ENCODE measurements at regions not wholly inside any gene's neighbourhood (a gene's known extent, or its start where the extent isn't known, plus 50 kb on each side); places are given as distances from the start of the nearest gene placed in this dataset.
A peak's percentile ranks its signal among the peaks of the same experiment; 100 is the strongest.

- no peak for TF ChIP-seq POLR2A (IDR thresholded peaks at IDR 0.05; ENCODE audit: low read length)
- TF ChIP-seq GATA1 (IDR thresholded peaks at IDR 0.05; ENCODE audit: low read depth, low read length), result no peak
- no peak for DNase-seq
Measured at GRCh38 chr16:86891631-86892030, 313.3 kb downstream of the FOXL1 start.

- no peak for DNase-seq
Measured at GRCh38 chr16:86892509-86892908, 314.2 kb downstream of the FOXL1 start.

GRCh38 chr16:86893506-86893905, 315.2 kb downstream of the FOXL1 start:
- TF ChIP-seq GATA1 (IDR thresholded peaks at IDR 0.05; ENCODE audit: low read depth, low read length) (no peak), POLR2A (IDR thresholded peaks at IDR 0.05; ENCODE audit: low read length) (no peak)
- no peak for DNase-seq

More at GRCh38 chr16:86892509-86892908, 314.2 kb downstream of the FOXL1 start:
- no peak for TF ChIP-seq POLR2A (IDR thresholded peaks at IDR 0.05; ENCODE audit: low read length)
- no peak for TF ChIP-seq GATA1 (IDR thresholded peaks at IDR 0.05; ENCODE audit: low read depth, low read length)

DNA sequence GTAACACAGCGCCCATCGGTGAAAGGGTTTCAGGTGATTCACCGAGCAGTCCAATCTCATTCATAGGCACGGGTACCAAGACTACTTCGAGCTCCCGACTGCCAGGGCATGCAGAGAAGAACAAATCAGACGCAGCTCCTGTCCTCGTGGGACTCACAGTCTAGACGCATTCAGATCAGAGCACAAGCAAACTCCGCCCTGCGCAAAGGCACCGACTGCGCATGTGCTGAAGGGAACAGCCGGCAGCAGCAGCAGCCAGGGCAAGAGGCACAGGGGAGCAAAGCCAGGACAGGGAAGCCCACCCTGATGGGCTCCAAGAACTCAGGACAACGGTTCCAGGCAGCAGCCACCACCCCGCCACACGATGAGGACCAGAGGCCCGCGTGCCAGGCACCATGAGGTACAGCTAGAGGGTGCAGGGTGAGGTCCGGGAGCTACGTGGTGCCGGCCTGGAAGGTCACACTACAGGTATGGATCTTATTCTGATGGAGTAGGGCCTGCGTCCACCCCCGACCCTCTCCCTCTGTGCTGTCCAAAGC, 315.7 kb downstream of the FOXL1 start:
- TF ChIP-seq GATA1 (IDR thresholded peaks at IDR 0.05; ENCODE audit: low read depth, low read length) (no peak), POLR2A (IDR thresholded peaks at IDR 0.05; ENCODE audit: low read length) (no peak)

GRCh38 chr16:86894925-86895324, 316.6 kb downstream of the FOXL1 start:
- TF ChIP-seq POLR2A (IDR thresholded peaks at IDR 0.05; ENCODE audit: low read length) (no peak), GATA1 (IDR thresholded peaks at IDR 0.05; ENCODE audit: low read depth, low read length) (no peak)
- no peak for DNase-seq

More for the DNA sequence above, 315.7 kb downstream of the FOXL1 start:
- DNase-seq, result no peak

- no peak for TF ChIP-seq GATA1 (IDR thresholded peaks at IDR 0.05; ENCODE audit: low read depth, low read length)
- no peak for TF ChIP-seq POLR2A (IDR thresholded peaks at IDR 0.05; ENCODE audit: low read length)
- DNase-seq, result no peak
Measured at GRCh38 chr16:86895606-86896005, 317.3 kb downstream of the FOXL1 start.

DNA sequence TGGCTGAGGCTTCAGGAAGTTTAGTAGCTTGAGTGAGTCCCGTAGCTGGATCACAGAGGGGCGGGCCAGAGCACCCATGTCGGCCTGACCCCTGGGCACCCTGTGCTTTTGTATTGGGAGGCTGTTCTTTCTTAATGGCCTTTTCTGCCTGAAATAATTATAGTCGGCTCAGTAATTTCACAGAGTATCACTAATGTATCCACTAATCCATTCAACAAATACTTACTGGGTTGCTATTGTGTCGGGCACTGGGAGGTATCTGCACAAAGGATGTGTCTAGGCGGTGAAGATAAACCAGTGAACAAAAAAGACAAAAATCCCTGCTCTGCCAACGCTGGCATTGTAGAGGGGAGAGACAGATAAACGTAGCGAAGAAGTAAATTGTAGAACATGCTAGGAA, 318.6 kb downstream of the FOXL1 start:
- TF ChIP-seq GATA1 (IDR thresholded peaks at IDR 0.05; ENCODE audit: low read depth, low read length), result no peak
- no peak for TF ChIP-seq POLR2A (IDR thresholded peaks at IDR 0.05; ENCODE audit: low read length)

GRCh38 chr16:86897486-86897885, 319.1 kb downstream of the FOXL1 start:
- TF ChIP-seq POLR2A (IDR thresholded peaks at IDR 0.05; ENCODE audit: low read length) (no peak), GATA1 (IDR thresholded peaks at IDR 0.05; ENCODE audit: low read depth, low read length) (no peak)
- no peak for DNase-seq

More for the DNA sequence above, 318.6 kb downstream of the FOXL1 start:
- no peak for DNase-seq

- TF ChIP-seq GATA1 (IDR thresholded peaks at IDR 0.05; ENCODE audit: low read depth, low read length) (no peak), POLR2A (IDR thresholded peaks at IDR 0.05; ENCODE audit: low read length) (no peak)
- DNase-seq, result no peak
Measured at GRCh38 chr16:86898386-86898785, 320.0 kb downstream of the FOXL1 start.

DNA sequence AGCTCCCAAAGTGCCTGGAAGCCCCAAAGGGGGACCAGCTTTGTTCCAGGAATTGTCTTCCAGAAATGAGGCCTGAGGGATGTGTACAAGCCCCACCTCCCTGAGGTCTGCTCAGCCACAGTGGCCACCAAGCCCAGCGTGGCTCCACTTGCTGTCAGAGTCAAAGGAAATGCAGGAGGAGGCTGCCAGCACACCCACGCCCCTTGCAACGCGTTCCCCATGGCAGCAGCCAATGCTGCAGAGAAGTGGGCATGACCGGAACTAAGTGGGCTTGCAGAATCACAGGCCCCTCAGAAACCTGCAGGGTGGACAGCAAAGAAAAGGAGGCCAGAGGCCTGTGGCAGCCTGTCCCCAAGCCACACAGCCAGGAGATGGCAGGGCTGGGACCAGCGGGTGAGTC, 320.8 kb downstream of the FOXL1 start:
- TF ChIP-seq GATA1 (IDR thresholded peaks at IDR 0.05; ENCODE audit: low read depth, low read length), result no peak
- TF ChIP-seq POLR2A (IDR thresholded peaks at IDR 0.05; ENCODE audit: low read length), result no peak
- DNase-seq, result no peak

DNA sequence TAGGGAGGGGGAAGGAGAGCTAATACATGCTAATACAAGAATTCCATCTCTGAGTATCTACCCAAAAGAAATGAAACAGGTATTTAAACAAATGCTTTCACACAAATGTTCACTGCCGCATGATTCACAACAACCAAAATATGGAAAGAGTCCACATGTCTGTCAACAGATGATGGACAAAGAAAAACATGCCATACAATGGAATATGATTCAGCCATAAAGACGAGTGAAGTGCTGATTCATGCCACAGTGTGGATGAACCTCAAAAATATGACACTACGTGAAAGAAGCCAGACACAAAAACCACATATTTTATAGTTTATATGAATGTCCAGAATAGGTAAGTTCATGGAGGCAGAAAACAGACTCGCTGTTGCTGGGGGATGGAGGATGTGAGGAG, 321.4 kb downstream of the FOXL1 start:
- no peak for TF ChIP-seq GATA1 (IDR thresholded peaks at IDR 0.05; ENCODE audit: low read depth, low read length)
- no peak for TF ChIP-seq POLR2A (IDR thresholded peaks at IDR 0.05; ENCODE audit: low read length)
- no peak for DNase-seq

DNA sequence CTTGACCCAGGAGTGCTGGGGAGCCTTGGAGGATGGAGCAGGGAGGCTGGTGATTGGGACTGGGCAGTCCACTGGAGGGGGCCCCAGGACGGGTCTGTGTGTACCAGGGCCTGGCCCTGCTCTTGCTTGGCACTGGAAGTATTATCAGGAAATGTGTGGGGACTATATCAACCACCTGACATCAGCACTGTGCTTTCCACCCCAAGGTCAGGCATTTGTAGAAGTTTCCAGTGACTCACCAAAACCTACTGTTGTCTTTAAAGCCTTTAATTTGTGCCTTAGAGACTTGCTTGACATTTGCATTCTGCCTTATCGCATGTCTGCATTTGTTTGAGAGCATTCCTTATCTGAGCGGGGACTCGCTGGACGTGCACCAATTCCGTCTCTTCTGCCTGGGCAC, 323.1 kb downstream of the FOXL1 start:
- peak in 1 of 2 experiments; percentile 22 for DNase-seq
- TF ChIP-seq GATA1 (IDR thresholded peaks at IDR 0.05; ENCODE audit: low read depth, low read length) (no peak), POLR2A (IDR thresholded peaks at IDR 0.05; ENCODE audit: low read length) (no peak)

DNA sequence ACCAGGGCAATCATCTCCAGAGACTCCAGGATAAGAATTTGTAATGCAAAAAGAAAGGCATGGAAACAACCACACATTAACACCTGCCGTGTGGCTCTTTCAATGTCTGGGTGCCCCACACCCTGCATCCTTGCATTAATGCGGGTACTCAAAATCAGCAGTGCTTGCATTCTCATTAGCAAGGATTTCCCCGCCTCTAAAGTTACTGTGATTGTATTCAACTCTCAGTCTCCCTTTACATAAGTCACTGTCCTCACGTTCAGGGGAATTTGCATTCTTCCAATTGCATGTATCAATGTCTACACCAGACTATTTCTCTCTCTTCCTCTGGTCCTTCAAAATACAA, 324.3 kb downstream of the FOXL1 start:
- TF ChIP-seq POLR2A (IDR thresholded peaks at IDR 0.05; ENCODE audit: low read length) (no peak), GATA1 (IDR thresholded peaks at IDR 0.05; ENCODE audit: low read depth, low read length) (no peak)
- no peak for DNase-seq

DNA sequence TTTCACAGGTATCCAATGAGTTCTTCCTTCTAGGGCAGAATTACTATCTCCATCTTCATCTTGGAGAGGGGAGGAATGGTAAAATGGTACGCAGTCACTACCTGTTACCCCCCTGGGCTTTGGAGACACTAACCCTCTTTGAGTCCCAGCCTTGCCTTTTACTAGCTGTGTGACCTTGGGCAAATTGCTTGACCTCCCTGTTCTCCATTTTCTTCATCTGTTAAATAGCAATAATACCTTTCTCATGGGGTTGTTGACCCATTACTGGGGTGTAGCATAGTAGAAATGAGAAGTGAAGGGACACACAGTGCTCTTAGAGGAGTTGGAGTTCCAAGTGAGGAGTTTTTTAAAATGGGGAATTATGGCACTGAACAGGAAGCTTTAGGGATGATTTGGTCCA, 324.7 kb downstream of the FOXL1 start:
- TF ChIP-seq GATA1 (IDR thresholded peaks at IDR 0.05; ENCODE audit: low read depth, low read length) (no peak), POLR2A (IDR thresholded peaks at IDR 0.05; ENCODE audit: low read length) (no peak)

GRCh38 chr16:86905302-86905701, 327.0 kb downstream of the FOXL1 start:
- TF ChIP-seq GATA1 (IDR thresholded peaks at IDR 0.05; ENCODE audit: low read depth, low read length), result no peak
- no peak for TF ChIP-seq POLR2A (IDR thresholded peaks at IDR 0.05; ENCODE audit: low read length)
- no peak for DNase-seq

More for the DNA sequence above, 324.7 kb downstream of the FOXL1 start:
- no peak for DNase-seq

GRCh38 chr16:86906623-86907022, 328.3 kb downstream of the FOXL1 start:
- no peak for TF ChIP-seq GATA1 (IDR thresholded peaks at IDR 0.05; ENCODE audit: low read depth, low read length)
- TF ChIP-seq POLR2A (IDR thresholded peaks at IDR 0.05; ENCODE audit: low read length), result no peak
- no peak for DNase-seq

Measured in erythroblast (primary cell).